ENCODE measurements at regions not wholly inside any gene's neighbourhood (a gene's known extent, or its start where the extent isn't known, plus 50 kb on each side); places are given as distances from the start of the nearest gene placed in this dataset.

DNA sequence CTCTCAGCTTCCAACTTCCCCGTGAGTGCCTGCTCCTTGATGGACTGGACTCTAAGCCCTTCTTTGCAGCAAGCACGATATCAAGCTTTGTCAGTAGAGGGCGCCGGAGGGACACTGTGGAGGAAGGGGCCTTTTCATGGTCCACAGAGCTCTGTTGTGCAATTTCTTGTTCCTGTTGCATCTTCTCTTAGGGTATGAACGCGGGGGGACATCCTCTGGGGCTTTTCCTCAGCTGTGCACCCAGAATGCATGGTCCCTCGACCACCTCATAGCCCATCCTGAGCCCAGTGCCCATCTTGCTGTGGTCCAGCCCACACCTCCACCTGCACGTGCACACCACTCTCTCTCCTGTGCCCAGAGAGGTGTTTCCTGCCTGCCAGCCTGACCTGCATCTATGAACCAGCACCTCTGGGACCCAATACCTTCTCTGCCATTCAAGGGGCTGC is 556.8 kb downstream of the PTPRU start:
- TF ChIP-seq, protein P1, sequence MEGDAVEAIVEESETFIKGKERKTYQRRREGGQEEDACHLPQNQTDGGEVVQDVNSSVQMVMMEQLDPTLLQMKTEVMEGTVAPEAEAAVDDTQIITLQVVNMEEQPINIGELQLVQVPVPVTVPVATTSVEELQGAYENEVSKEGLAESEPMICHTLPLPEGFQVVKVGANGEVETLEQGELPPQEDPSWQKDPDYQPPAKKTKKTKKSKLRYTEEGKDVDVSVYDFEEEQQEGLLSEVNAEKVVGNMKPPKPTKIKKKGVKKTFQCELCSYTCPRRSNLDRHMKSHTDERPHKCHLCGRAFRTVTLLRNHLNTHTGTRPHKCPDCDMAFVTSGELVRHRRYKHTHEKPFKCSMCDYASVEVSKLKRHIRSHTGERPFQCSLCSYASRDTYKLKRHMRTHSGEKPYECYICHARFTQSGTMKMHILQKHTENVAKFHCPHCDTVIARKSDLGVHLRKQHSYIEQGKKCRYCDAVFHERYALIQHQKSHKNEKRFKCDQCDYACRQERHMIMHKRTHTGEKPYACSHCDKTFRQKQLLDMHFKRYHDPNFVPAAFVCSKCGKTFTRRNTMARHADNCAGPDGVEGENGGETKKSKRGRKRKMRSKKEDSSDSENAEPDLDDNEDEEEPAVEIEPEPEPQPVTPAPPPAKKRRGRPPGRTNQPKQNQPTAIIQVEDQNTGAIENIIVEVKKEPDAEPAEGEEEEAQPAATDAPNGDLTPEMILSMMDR (conservative IDR thresholded peaks at IDR 0.05; ENCODE audit: low read length) = peak; percentile 88
- TF ChIP-seq EZH2phosphoT487 (IDR thresholded peaks at IDR 0.05; ENCODE audit: borderline replicate concordance) = no peak
